Astrocyte of the cerebellum (primary cell): ENCODE measurements at regions not wholly inside any gene's neighbourhood (a gene's known extent, or its start where the extent isn't known, plus 50 kb on each side); places are given as distances from the start of the nearest gene placed in this dataset.
"Not testable (repeated sequence)": the region's sequence is repeated elsewhere in the genome, so short reads cannot be mapped to it uniquely, and the experiment has no call there.

Source experiments
- DNase-seq: peaks from one replicate; pipeline ENCODE4 v3.0.0-alpha.2; 2011; ENCODE audit warnings: low read depth
- H3K4me3 ChIP-seq: 2 replicates; pipeline ENCODE4 v1.5.1; 2011; ENCODE audit warnings: mild to moderate bottlenecking, low read depth, low read length, moderate library complexity
- CTCF ChIP-seq: IDR thresholded peaks from 2 replicates; pipeline ENCODE4 v1.5.1; 2012; ENCODE audit warnings: low read length, low read depth, moderate library complexity, mild to moderate bottlenecking; ENCODE audit errors: missing control alignments
- in situ Hi-C: cut with HindIII; loops from 2 replicates; pipeline ENCODE4 v1.10.0; 2017; ENCODE audit warnings: low sequenced_read_pairs

DNA sequence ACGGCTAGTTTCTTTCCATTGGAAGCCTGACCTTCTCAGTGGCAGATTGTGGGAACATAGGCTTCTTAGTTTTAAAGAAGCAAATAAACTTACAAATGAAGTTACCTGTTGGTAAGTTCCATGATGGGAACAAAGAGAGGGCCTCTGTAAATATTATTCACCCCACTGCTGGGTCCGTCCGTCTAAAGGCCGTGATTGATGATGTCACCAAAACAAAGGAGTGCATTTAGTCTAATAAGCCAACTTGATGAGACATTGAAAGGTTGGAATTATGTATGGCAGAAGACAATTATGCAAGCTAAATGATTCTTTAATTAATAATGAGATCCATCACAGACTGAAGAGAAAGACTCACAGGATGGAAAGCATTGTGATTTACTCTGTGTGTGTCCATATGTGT is 1091.9 kb upstream of the FANCL start:
- in situ Hi-C loops: no loop called here
- no peak for TF ChIP-seq CTCF
- DNase-seq: no peak
- H3K4me3 ChIP-seq: no peak overlapping the region

- in situ Hi-C loops, DNase-seq: not testable (repeated sequence)
Observed at GRCh38 chr2:59326581-59327365, 1085.6 kb upstream of the FANCL start.

DNA sequence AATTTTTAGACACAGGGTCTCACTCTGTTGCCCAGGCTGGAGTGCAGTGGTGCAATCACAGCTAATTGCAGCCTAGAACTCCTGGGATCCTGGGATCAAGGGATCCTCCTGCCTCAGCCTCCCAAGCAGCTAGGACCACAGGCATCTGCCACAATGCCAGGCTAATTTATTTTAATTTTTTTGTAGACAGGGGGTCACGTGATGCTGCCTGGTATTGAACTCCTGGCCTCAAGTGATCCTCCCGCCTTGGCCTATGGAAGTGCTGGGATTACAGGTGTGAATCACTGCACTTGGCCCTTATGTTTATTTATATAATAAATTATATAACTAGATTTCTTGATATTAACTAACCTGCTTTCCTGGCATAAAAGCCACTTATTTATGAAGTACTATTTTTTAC is 1081.7 kb upstream of the FANCL start:
- H3K4me3 ChIP-seq: no peak overlapping the region
- in situ Hi-C loops: no loop called here
- no peak for TF ChIP-seq CTCF
- no peak for DNase-seq

More at GRCh38 chr2:59326581-59327365, 1085.6 kb upstream of the FANCL start:
- H3K4me3 ChIP-seq: not testable (repeated sequence)

DNA sequence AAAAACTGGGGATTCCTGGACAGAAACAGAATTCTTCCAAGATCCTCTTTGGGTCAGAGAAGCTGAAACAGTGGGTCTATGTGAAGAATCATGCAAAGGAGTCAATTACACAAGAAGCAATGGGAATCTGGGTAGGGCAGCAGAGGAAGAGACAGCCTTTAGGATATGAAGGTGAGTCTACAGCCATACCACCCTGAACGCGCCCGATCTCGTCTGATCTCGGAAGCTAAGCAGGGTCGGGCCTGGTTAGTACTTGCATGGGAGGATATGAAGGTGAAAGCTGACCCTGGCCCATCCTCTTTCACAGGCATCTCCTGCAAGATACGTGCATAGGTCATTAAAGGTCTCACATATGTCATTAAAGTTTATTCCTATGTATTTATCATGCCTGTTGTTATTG is 1080.9 kb upstream of the FANCL start:
- in situ Hi-C loops: no loop called here
- DNase-seq: no peak
- no peak for TF ChIP-seq CTCF
- H3K4me3 ChIP-seq: no peak overlapping the region

DNA sequence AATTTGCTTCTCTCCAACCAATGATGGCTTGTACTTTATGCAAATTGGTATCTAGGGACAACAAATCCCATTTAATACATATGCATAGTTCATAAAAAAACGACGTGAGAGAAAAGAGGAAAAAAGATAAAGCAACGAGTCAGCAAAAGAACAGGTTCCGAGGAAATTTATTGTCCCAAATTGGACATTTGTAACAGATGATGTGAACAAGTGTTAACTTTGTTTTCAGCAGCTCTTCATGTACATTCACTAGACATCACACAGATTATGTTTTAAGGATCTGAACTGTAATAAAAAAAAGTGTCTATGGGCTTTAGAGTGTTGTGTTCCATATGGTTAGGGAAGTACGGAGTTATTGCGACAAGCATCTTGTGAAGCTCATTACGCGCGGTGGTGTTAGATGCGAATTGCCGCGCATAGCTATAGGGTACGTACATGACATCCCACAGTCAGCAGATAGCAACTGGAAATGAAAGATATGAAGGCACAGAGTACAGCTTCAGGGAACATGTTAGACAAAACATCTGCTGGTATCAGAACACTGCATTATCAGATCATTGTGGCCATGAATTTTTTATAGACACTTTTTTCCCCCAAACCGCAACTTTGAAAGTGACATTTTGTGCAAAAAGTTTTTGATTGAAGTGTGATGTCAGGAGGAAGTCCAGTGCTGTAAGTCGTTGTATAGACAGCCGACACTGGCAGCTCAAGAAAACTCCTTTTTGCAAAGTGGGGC is 1073.1 kb upstream of the FANCL start:
- no peak for TF ChIP-seq CTCF
- in situ Hi-C loops: no loop called here
- no peak overlapping the region for H3K4me3 ChIP-seq
- no peak for DNase-seq

- in situ Hi-C loops: no loop called here
- H3K4me3 ChIP-seq: no peak overlapping the region
- DNase-seq: no peak
- no peak for TF ChIP-seq CTCF
Observed at GRCh38 chr2:59312967-59313940, 1072.1 kb upstream of the FANCL start.
